ENCODE measurements at regions not wholly inside any gene's neighbourhood (a gene's known extent, or its start where the extent isn't known, plus 50 kb on each side); places are given as distances from the start of the nearest gene placed in this dataset.
"Not testable (repeated sequence)": the region's sequence is repeated elsewhere in the genome, so short reads cannot be mapped to it uniquely, and the experiment has no call there.

GRCh38 chr2:139538332-139539020 lies 758.3 kb upstream of the NXPH2 start:
- peak in 1 of 2 experiments; percentile 42 for DNase-seq

- DNase-seq: peak in 1 of 2 experiments; percentile 3
Observed at GRCh38 chr2:139529080-139529479, 748.9 kb upstream of the NXPH2 start.

GRCh38 chr2:139526781-139527180 lies 746.6 kb upstream of the NXPH2 start:
- DNase-seq: no peak

- no peak for DNase-seq
Observed at GRCh38 chr2:139518321-139518720, 738.1 kb upstream of the NXPH2 start.

DNA sequence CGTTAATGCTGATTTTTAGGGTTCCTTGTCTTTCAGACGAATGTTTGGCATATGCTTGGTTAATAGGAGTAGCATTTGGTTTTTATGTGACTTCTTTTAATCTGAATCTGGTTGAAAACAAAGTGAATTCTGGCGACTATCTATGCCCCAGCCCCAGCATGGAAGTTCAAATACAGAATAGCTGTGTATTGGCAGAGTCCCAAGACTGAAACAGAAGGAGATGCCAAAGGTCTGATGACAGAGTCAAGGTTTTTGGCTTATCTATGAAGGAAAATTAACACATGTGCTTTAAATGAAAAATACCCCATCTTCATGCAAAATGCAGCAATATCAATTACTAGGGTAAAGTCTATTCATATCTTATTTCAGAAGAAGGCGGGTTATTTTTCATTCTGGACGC lies 734.8 kb upstream of the NXPH2 start:
- DNase-seq: no peak

- DNase-seq: no peak
Observed at GRCh38 chr2:139495851-139496250, 715.7 kb upstream of the NXPH2 start.

DNA sequence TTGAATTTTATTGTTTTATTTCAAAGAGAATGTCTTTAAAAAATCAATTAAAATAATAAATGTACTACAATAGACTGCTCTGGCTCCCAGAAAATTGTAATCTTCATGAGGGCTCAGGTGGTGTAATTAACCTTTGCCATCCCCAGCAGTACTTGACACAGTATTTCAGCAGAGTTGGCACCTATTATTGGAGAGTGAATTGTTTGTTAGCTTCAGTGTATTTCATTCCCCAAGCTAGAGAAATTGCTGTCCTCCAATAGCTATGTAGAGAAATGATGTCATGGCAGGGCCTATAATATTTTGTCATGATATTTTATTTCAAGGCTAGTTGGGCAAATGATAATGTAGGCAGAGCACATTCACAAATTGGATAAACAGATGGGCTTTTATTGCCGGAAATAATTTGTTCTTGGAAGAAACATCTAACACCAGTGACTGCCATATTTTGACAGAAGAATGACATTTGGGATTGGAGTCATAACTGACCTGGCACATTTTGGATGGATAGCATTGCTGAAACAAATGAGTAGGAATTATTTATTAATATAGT lies 712.0 kb upstream of the NXPH2 start:
- no peak for DNase-seq

DNA sequence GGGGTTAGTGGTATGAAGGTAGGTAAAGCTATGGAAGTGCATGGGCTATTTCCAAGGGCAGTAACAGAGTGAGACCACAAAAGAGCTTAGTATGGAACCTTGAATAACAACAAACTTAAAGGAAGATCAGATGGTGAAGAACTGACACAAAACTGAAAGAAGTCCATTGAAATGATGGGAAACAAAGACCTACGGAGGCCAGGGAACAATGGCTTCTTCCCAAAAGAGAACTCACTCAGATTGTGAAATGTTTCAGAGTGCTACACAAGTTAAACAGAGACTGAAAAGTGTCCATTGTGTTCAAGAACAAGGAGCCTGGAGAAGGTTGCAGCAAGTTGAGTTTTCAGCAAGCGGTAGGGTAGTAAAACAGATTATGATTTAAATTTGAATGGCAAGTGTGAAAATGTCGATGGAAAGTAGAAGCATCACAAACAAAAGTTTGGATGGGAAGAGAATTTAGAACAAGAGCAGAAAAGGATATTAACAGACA lies 700.0 kb upstream of the NXPH2 start:
- no peak for DNase-seq

DNA sequence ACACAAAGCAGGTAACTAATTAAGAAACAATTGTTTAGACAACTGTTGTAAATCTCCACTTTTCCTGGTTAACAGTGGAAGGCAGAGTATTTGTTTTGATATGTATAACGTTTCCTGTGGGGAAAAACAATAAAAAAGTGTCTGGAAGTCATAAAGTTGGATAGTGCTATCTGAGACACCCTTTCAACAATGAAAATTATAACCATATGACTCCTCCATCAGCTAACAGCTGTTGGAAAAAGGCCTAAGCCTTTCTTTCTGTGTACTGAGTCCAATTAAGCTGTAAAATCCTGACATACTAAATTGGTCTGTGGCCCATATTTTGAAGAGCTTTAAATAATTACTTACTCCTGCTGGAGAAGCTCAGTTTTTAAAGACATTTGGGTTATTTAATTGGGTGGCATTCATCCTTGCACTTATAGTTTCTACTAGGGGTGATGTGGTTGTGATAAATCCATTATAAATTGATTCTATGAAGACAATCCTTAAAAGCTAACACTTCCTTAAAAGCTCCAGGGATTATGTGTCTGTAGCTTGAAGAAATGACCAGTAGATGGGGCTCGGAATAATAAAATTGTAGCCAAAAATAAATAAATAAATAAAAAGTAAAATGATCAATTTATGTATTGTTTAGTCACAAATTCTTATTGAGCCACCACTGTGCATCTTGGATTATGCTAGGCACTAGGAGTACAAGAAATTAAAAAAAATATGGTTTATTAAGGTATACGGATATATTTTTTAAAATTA lies 698.1 kb upstream of the NXPH2 start:
- DNase-seq: no peak

GRCh38 chr2:139477618-139478017 lies 697.4 kb upstream of the NXPH2 start:
- no peak for DNase-seq

GRCh38 chr2:139469985-139470384 lies 689.8 kb upstream of the NXPH2 start:
- no peak for DNase-seq

DNA sequence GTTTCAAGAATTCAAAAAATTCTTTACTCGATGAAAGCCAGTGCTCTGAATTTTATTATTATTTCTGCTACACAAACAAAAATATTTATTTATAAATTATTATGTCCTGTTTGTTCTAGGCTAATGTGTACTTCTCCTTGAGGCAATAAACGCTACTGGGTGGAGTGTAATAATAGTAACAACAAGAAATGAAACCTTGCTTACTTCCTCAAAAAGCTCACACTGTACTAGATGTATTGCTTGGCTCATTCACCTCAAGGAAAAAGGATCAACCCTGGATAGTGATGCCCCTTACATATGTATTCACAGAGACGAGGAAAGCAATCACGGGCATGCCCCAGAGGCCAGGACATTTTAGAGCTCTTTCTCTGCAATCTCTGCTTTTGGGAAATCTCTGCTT lies 685.6 kb upstream of the NXPH2 start:
- DNase-seq: no peak

DNA sequence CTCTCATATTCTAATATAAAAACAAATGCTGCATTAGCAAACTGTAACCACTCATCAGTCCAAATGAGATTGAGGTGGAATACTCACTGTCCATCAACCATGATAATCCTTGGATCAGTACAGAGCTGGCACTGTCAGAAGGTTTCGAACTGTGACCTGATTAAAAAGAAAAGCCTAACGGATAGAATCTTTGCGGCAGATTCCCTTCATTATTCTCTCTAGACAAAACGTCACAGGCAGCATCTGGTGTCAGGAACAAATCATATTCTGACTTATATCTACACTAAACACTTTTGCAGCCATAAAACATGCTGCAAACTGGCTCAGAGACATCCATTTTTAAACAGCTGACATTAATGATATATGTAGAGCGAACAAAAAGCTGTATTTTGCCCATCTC lies 677.7 kb upstream of the NXPH2 start:
- DNase-seq: no peak

DNA sequence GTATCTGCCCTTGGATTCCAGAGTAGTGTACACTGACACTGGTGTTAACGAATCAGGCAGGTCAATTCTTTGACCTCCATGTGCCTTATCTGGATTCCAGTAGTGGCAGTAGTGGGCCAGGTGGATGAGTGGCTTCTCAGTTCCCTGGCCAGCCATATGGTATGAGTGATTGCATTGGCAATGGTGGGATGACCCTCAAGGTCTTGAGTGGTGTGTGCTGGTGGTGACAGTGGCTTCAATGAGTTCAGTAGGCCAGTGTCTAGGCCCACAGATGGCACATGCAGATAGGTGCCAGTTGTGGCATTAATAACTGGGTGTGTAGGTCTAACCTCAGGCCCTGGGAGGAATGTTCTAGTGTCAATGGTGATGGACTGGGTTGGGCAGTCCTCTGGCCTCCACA lies 674.1 kb upstream of the NXPH2 start:
- DNase-seq: no peak

DNA sequence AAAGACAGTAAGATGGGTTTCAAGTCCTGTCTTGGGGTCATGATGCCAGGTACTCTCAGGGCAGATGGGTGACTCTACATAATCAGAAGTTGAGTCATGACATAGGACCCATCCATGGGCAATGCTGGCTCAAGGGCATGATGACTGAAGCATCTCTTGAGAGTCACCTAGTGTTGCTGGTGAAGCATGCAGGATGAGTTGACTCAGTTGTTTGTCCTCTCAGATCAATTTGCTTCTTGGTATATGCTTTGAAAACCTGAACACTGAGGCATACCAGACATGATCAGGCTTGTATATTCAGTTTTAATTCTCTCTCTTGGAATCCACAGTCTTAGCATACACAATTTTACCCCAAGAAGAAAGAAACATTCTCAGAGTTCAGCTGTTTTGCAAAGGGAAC lies 658.9 kb upstream of the NXPH2 start:
- DNase-seq: no peak

GRCh38 chr2:139438478-139438877 lies 658.3 kb upstream of the NXPH2 start:
- no peak for DNase-seq

DNA sequence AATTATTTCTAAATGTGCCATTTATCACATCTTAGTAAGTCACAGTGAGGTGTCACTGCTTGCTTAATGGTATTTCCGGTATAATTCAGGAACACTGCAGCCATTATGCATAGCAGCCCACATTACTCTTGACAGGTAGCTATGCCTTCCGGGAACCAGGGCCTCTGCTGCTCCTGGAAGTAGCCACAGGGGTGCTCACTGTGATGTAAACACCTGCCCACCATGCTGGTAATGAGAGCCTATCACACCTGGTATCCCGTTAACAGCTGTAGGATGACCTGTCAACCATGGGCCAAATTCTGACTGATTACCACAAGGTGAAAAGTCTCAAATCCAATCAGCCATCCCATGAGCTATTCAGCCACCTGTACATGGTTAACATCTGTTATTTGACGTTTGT lies 647.0 kb upstream of the NXPH2 start:
- no peak for DNase-seq

- no peak for DNase-seq
Observed at GRCh38 chr2:139424101-139424500, 643.9 kb upstream of the NXPH2 start.

DNA sequence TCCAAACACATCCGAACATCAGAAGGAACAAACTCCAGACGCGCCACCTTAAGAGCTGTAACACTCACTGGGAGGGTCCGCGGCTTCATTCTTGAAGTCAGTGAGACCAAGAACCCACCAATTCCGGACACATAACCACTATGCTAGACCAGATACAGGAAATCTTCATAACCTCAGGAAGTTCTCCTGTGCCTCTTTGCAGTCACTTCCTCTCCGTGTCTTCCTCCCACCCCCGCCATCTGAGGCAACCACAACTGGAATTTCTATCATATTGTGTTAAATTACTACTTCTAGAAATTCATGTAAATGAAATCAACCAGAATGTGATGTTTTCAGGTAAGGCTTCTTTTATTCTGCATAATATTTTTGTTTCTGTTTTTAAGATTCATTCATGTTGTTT lies 631.0 kb upstream of the NXPH2 start:
- DNase-seq: no peak

GRCh38 chr2:139410833-139411174 lies 630.6 kb upstream of the NXPH2 start:
- DNase-seq: not testable (repeated sequence)

GRCh38 chr2:139410147-139410832 lies 630.1 kb upstream of the NXPH2 start:
- DNase-seq: not testable (repeated sequence)

GRCh38 chr2:139409212-139409611 lies 629.0 kb upstream of the NXPH2 start:
- DNase-seq: no peak

- no peak for DNase-seq
Observed at GRCh38 chr2:139403948-139404347, 623.8 kb upstream of the NXPH2 start.

GRCh38 chr2:139394801-139395200 lies 614.6 kb upstream of the NXPH2 start:
- DNase-seq: no peak
